T-helper 1 cell (primary cell): ENCODE measurements at regions not wholly inside any gene's neighbourhood (a gene's known extent, or its start where the extent isn't known, plus 50 kb on each side); places are given as distances from the start of the nearest gene placed in this dataset.

Experiments used
- DNase-seq, 5 donors: peaks; one replicate each; pipeline ENCODE4 v3.0.0-alpha.2; 2012 to 2020

DNA sequence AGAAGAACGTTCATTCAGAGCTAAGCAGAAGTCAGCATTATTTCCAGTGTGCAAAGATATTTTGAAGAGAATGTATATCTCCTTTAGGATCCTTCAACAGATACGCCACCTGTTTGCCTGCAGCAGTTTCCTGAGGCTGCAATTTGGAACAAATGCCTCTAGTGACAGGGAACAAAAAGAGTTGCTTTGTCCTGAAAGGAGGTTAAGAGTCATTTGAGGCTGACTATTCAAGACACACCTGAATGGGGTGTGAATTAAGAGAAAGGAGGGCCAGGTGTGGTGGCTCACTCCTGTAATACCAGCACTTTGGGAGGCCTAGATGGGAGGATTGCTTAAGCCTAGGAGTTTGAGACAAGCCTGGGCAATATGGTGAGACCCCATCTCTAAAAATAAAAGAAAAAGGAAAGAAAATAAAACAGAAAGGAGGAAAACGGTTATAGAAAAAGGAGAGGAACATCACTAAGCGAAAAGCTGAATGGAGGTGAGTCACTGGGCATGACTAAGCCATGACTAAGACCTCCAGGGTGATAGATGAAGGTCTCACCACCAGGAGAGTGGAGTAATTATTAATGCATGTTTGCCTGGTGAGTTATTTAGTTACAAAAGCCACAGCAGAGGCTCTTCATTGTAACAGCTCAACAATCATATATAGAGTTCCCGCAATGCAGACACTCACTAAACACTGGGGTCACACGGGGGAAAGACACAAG lies 255.2 kb upstream of the TNC start:
- DNase-seq: no peak

- no peak for DNase-seq
Measured at GRCh38 chr9:115373710-115374045, 255.7 kb upstream of the TNC start.

DNA sequence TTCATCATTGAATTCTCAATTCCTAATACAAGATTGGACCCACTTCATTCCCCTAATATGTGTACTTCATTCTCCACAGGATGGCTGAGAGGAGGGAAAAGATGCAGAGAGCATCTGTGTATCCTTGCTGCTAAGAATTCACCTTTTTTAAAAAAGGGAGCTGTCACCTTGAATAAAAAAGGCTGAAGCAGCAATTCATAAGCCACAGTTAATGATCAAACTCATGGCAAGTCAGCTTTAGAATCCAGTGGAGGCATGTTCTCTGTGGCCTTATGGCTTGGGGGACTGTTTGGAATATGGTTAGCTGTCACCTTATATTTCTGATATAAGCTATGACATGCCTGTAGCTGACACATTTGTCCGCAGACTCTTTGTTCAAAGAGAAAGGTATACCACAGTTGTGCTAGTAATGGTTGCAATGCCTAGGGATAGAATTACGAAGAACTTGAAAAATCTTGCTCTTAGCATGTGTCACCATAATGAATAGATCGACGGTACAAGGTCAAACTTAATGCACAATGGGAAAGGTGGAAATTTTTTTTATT lies 256.8 kb upstream of the TNC start:
- DNase-seq: no peak

DNA sequence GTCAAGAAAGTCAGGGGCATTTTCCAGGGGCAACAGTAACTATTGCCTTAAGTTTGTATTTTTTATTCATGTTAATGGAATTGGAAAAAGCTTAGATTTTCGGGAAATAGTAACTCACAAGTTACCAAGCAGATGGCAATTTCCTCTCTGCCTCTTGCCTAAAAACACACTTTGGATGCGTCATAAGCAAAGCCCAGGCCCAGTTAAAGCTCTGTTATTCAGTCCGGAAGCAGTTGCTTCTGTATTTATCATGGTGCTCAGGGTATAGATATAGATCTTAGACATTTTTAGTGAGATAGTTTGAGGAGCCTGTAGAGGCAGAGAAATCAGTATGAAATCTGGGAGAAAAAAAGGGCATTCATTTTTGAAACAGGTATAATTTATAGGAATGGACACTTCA lies 260.3 kb upstream of the TNC start:
- DNase-seq: no peak

GRCh38 chr9:115378758-115379157 lies 260.8 kb upstream of the TNC start:
- DNase-seq: no peak

DNA sequence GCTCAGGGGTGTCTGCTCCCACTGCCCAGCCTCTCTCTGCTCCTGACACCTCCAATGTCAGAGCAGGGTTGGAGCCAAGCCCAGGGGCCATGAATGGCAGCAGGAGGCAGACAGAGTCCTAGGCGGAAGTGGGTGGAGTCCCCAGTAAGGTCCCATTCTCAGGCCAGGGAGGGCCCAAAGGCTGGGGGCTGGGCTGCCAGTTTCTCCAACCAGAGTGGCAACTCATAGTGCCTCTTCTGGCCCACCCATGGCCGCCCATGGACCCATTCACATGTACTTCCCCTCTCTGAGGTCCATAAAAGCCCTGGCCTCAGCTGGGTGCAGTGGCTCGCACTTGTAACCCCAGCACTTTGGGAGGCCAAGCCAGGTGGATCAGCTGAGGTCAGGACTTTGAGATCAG lies 261.8 kb upstream of the TNC start:
- DNase-seq: no peak

DNA sequence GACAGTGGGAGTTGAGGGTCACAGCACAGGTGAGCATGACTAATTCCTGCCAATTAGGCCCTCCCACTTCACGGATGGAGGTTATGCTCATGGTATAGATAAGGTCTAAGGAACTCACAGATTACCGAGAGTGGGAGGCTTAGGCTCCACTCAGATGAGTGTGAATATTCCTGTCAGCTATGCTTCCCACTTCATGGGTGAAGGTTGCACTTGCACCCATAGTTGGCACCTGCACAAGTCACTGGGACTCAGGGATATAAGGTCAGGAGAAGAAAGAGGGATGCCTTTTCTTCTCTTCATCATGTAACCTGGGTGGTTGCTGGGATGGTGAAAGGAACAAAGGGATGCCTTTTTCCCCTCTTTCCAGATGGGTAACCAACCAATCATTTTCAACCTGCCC lies 264.9 kb upstream of the TNC start:
- no peak for DNase-seq

- DNase-seq: no peak
Measured at GRCh38 chr9:115385383-115386122, 267.6 kb upstream of the TNC start.

- DNase-seq: no peak
Measured at GRCh38 chr9:115386963-115387770, 269.2 kb upstream of the TNC start.

- no peak for DNase-seq
Measured at GRCh38 chr9:115391168-115391825, 273.3 kb upstream of the TNC start.

GRCh38 chr9:115393976-115394775 lies 276.2 kb upstream of the TNC start:
- no peak for DNase-seq

- no peak for DNase-seq
Measured at GRCh38 chr9:115395511-115396021, 277.6 kb upstream of the TNC start.

DNA sequence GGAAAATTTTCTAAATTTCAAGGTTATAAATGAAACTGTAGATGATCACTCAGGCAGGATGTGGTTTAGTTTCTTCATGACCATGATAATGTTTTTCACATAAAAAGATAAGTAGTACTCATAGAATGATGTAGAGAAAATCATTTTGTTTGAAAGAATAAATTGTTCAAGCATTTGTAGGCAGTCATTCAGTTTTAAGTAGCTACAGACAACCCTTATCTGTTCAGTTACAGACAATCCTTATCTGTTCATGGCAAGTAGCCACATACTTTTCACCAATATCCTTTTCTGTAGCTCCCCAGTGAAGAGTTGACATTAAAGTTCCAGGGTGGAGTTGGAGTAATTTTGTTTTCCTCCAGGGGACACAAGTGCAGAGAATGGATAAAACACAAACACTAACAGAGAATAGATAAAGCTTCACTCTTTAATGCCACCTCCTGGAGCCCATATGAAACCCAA lies 278.1 kb upstream of the TNC start:
- DNase-seq: no peak

GRCh38 chr9:115397591-115398312 lies 279.8 kb upstream of the TNC start:
- DNase-seq: no peak

- no peak for DNase-seq
Measured at GRCh38 chr9:115398313-115398650, 280.3 kb upstream of the TNC start.

- no peak for DNase-seq
Measured at GRCh38 chr9:115398996-115399395, 281.0 kb upstream of the TNC start.

- no peak for DNase-seq
Measured at GRCh38 chr9:115400796-115401195, 282.8 kb upstream of the TNC start.

DNA sequence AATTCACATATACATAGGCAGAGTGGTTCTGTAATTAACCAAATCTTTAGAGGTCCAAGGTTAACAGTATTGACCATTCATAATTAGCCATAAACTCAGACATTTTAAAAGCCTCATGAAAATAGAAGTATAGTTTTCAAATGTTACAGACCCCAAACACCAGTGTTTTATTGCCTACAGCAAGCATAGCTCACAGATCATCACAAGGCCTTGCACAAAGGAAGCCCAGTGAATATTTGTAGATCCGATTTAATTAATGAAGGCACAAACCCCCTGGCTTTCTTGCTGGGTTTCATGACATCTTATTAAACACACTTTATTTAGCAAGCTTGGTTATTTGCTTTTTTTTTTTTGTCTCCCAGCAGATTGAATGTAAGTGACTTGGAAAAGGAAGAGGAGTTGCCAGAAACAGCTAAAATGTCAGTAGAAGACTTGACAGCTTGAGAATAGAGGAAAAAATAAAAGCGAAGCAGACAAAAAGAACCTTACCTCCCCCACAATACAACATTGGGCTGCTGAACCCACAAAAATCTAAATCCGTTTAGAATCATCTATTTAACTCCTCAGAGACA lies 283.9 kb upstream of the TNC start:
- DNase-seq: no peak

DNA sequence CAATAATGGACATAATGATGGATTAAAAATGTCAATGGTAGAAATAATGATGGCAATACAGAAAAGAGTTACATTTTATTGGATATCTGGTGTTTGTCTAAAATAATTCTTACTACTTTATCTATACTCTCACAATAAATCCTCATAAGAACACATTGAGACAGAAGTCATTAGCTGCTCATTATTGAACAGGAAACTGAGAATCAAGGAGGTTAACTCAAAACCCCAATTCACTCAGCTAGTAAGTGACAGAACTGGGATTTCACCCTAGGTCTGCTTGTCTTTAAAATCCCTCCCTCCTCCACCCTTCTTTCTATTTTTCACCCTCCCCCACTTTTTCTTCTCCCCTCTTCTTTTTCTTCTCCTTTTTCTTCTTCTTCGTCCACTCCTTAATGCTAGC lies 285.8 kb upstream of the TNC start:
- no peak for DNase-seq

DNA sequence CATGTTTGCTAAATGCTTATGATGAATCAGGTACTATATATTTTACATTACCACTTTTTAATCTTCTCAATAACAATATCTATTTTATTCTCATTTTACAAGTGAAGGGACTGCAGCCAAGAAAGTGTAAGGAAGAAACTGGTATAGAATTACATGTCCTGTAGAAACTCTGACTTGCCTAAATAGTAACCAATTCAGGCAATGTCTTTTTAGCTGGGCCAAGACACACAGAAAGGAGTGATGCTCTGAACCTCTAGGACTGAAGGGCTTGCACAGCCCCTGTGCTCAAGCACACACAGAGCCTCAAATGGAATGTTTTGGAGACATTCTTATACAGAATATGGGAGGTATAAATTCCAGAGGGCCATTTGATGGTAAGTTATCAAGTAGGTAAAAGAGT lies 286.4 kb upstream of the TNC start:
- DNase-seq: no peak

GRCh38 chr9:115411516-115411915 lies 293.6 kb upstream of the TNC start:
- no peak for DNase-seq
